DOHH2 (cell line): ENCODE measurements at regions not wholly inside any gene's neighbourhood (a gene's known extent, or its start where the extent isn't known, plus 50 kb on each side); places are given as distances from the start of the nearest gene placed in this dataset.

Source experiments
- EZH2phosphoT487 ChIP-seq: fragments of 200-600 bp; sonication (generic); IDR thresholded peaks from 2 replicates; pipeline ENCODE4 v1.6.1; 2017; ENCODE audit warnings: borderline replicate concordance, mild to moderate bottlenecking, antibody characterized with exemption, low read length, moderate library complexity, mixed read lengths
- TF ChIP-seq, protein P1 (sequence below): fragments of 200-600 bp; sonication (generic); IDR thresholded peaks from one replicate; pipeline ENCODE4 v1.5.1; 2014; ENCODE audit warnings: antibody characterized with exemption, mild to moderate bottlenecking, low read depth, low read length; ENCODE audit not compliant: poor library complexity, severe bottlenecking

DNA sequence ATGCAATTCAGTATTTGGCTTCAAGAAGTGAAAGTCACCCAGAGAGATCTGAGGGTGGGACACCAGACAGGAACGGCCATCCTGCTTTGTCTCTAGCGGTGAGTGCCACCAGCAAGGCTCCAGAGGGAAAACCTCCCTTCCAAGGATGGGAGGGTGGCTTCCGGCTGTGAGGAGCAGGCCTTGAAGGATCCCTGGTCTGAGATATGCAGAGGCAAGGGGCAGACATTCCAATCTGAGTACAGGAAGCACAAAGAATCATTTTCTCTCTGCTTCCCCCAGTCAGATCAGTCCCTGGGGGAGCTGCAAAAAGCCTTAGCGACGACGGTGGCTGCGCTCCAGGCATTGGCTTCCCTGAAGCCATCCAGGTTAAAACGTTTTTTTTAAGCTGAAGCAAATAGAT lies 167.4 kb downstream of the TEX36 start:
- TF ChIP-seq, protein P1, sequence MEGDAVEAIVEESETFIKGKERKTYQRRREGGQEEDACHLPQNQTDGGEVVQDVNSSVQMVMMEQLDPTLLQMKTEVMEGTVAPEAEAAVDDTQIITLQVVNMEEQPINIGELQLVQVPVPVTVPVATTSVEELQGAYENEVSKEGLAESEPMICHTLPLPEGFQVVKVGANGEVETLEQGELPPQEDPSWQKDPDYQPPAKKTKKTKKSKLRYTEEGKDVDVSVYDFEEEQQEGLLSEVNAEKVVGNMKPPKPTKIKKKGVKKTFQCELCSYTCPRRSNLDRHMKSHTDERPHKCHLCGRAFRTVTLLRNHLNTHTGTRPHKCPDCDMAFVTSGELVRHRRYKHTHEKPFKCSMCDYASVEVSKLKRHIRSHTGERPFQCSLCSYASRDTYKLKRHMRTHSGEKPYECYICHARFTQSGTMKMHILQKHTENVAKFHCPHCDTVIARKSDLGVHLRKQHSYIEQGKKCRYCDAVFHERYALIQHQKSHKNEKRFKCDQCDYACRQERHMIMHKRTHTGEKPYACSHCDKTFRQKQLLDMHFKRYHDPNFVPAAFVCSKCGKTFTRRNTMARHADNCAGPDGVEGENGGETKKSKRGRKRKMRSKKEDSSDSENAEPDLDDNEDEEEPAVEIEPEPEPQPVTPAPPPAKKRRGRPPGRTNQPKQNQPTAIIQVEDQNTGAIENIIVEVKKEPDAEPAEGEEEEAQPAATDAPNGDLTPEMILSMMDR = no peak
- no peak for TF ChIP-seq EZH2phosphoT487
